ENCODE measurements at regions not wholly inside any gene's neighbourhood (a gene's known extent, or its start where the extent isn't known, plus 50 kb on each side); places are given as distances from the start of the nearest gene placed in this dataset.

DNA sequence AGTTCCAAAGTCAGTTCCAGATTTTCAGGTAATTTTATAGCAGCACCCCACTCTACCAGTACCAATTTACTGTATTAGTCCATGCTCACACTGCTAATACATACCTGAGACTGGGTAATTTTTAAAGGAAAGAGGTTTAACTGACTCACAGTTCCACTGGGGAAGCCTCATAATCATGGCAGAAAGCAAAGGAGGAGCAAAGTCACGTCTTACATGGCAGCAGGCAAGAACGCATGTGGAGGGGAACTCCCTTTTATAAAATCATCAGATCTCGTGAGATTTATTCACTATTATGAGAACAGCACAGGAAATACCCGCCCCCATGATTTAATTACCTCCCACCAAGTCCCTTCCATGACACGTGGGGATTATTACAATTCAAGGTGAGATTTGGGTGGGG is 142.4 kb downstream of the AHR start:
- Histone ChIP-seq H3K27me3 (ENCODE audit: insufficient read depth, low read length) (no peaks in the 10 kb centered on the region), H3K9me3 (ENCODE audit: control insufficient read depth in 1 of 2, insufficient read depth in 1 of 2, low read depth in 1 of 2, low read length in 2 of 2) (no peaks in the 10 kb centered on the region), H3K4me1 (ENCODE audit: control insufficient read depth in 1 of 2, insufficient read depth in 2 of 2, low read length in 2 of 2) (peaks cover 6 to 15% of the 10 kb centered on the region in 2 experiments; a peak in 3 of 4 replicates), H2AFZ (ENCODE audit: low read depth, low read length, poor library complexity, severe bottlenecking) (no peak overlapping the region), H3K9ac (ENCODE audit: low read length) (no peak overlapping the region), H3K9me2 (ENCODE audit: insufficient read depth) (peaks cover 4% of the 10 kb centered on the region; the same call in 1 of the 2 replicates), H3K4me2 (ENCODE audit: low read length) (no peak overlapping the region), H3K79me2 (ENCODE audit: insufficient read depth, low read length) (no peaks in the 10 kb centered on the region), H4K20me1 (ENCODE audit: insufficient read depth) (no peaks in the 10 kb centered on the region), H3K4me3 (replicated peaks in 1 of 2; ENCODE audit: low read depth in 1 of 2, low read length in 2 of 2) (no peak overlapping the region), H3K36me3 (ENCODE audit: control insufficient read depth in 1 of 2, insufficient read depth in 2 of 2, low read length in 2 of 2) (no peaks in the 10 kb centered on the region), H3K27ac (ENCODE audit: low read depth, low read length) (no peak overlapping the region)
- intact Hi-C loops (cut with micrococcal nuclease): no loop called here
- TF ChIP-seq, protein P1, sequence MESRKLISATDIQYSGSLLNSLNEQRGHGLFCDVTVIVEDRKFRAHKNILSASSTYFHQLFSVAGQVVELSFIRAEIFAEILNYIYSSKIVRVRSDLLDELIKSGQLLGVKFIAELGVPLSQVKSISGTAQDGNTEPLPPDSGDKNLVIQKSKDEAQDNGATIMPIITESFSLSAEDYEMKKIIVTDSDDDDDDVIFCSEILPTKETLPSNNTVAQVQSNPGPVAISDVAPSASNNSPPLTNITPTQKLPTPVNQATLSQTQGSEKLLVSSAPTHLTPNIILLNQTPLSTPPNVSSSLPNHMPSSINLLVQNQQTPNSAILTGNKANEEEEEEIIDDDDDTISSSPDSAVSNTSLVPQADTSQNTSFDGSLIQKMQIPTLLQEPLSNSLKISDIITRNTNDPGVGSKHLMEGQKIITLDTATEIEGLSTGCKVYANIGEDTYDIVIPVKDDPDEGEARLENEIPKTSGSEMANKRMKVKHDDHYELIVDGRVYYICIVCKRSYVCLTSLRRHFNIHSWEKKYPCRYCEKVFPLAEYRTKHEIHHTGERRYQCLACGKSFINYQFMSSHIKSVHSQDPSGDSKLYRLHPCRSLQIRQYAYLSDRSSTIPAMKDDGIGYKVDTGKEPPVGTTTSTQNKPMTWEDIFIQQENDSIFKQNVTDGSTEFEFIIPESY (IDR thresholded peaks at IDR 0.05; ENCODE audit: extremely low read depth, insufficient replicate concordance, low read length): no peak
- TF ChIP-seq POLR2AphosphoS5 (IDR thresholded peaks at IDR 0.05; ENCODE audit: low read depth, low read length) (no peak), RAD21 (IDR thresholded peaks at IDR 0.05; ENCODE audit: low read depth) (no peak), ZFX (IDR thresholded peaks at IDR 0.05) (no peak), POLR2A (IDR thresholded peaks at IDR 0.05; ENCODE audit: borderline replicate concordance, extremely low read depth, insufficient read depth, insufficient read length) (no peak), TCF7L2 (IDR thresholded peaks at IDR 0.05; ENCODE audit: borderline replicate concordance, extremely low read depth, insufficient read depth, insufficient read length) (no peak), ELF1 (IDR thresholded peaks at IDR 0.05; ENCODE audit: borderline replicate concordance, low read depth) (no peak), JUND (IDR thresholded peaks at IDR 0.05) (no peak), CEBPB (IDR thresholded peaks at IDR 0.05; ENCODE audit: low read depth) (no peak), SRF (IDR thresholded peaks at IDR 0.05; ENCODE audit: low read depth) (no peak), SIN3A (IDR thresholded peaks at IDR 0.05; ENCODE audit: low read depth) (no peak), FOSL1 (IDR thresholded peaks at IDR 0.05; ENCODE audit: low read depth) (no peak), EGR1 (IDR thresholded peaks at IDR 0.05; ENCODE audit: low read depth) (no peak)
- TF ChIP-seq, protein P2, sequence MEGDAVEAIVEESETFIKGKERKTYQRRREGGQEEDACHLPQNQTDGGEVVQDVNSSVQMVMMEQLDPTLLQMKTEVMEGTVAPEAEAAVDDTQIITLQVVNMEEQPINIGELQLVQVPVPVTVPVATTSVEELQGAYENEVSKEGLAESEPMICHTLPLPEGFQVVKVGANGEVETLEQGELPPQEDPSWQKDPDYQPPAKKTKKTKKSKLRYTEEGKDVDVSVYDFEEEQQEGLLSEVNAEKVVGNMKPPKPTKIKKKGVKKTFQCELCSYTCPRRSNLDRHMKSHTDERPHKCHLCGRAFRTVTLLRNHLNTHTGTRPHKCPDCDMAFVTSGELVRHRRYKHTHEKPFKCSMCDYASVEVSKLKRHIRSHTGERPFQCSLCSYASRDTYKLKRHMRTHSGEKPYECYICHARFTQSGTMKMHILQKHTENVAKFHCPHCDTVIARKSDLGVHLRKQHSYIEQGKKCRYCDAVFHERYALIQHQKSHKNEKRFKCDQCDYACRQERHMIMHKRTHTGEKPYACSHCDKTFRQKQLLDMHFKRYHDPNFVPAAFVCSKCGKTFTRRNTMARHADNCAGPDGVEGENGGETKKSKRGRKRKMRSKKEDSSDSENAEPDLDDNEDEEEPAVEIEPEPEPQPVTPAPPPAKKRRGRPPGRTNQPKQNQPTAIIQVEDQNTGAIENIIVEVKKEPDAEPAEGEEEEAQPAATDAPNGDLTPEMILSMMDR (IDR thresholded peaks at IDR 0.05 in 2 of 3, conservative IDR thresholded peaks at IDR 0.05 in 1 of 3; ENCODE audit: borderline replicate concordance in 1 of 3, insufficient read depth in 1 of 3, low read depth in 2 of 3, low read length in 2 of 3): no peak
- no TSS peak for BruUV-seq (replicated peaks)
- RAD21 ChIA-PET (ENCODE audit: low non-redundant PET in 1 of 2, low total read pairs in 2 of 2, uncharacterized antibody in 2 of 2, unreplicated experiment in 2 of 2): no interaction called here
- ATAC-seq (no peak), DNase-seq (ENCODE audit: low read depth, low spot score) (no peak)
- POLR2A ChIA-PET: no interaction called here
- CTCF ChIA-PET: no interaction called here
